HG02870 (cell line): ENCODE measurements at regions not wholly inside any gene's neighbourhood (a gene's known extent, or its start where the extent isn't known, plus 50 kb on each side); places are given as distances from the start of the nearest gene placed in this dataset.

Experiments used
- ATAC-seq: cut with Tn5 transposase; IDR thresholded peaks from one replicate; pipeline ENCODE4 v1.9.1; 2021; ENCODE audit warnings: mild to moderate bottlenecking, moderate library complexity; ENCODE audit not compliant: unreplicated experiment

DNA sequence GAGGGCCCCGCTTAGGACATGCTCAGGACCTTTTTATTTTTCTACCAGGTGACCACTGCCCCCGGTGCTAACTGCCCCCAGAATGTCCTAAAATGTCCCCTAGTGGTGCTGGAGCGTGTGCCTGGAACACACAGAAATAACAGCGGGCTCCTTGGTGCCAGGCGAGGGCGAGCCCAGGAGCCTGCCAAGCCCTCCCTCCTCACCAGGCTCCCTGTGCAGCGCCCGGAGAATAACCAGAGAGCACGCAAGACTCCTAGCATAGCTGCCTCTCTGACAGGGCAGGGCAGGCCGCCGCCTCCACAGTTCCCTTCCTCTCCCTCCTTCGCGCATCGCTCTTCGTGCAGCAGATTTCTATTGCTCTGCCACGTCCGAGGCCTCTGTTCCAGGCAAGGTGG lies 84.3 kb upstream of the ZNF516 start:
- ATAC-seq, result no peak

DNA sequence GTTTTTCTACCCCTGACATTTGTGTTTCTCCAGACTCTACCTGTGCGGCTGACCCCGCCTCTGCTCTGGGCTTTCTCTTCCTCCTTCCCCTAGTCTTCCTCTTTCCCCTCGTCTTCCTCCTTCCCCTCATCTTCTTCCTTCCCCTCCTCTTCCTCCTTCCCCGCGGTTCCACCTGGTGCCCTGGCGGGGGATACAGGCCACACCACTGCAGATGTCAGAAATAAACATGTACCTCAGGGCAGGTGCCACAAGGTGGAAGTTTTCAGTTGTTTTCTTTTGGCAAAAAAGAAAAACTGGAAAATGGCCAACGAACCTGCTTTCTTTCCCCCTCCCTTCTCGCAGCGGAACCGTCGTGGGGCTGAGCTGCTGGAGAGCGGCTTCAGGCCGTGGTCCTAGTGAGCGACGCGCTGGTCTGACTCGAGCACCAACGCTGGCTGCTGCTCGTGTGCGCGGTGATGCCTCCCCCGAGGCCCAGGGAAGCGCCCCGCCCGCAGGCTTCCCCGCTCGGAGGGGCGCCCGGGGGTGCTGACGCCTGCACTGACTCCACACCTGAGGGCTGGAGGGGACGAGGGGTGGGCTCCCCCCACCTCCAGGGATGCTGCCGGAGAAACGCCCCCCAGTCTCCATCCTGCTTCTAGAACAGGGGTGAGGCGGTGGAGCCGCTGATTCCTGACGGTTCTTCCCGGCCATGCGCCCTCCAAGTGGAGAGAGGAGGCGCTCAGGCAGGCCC lies 83.7 kb upstream of the ZNF516 start:
- ATAC-seq, result no peak

DNA sequence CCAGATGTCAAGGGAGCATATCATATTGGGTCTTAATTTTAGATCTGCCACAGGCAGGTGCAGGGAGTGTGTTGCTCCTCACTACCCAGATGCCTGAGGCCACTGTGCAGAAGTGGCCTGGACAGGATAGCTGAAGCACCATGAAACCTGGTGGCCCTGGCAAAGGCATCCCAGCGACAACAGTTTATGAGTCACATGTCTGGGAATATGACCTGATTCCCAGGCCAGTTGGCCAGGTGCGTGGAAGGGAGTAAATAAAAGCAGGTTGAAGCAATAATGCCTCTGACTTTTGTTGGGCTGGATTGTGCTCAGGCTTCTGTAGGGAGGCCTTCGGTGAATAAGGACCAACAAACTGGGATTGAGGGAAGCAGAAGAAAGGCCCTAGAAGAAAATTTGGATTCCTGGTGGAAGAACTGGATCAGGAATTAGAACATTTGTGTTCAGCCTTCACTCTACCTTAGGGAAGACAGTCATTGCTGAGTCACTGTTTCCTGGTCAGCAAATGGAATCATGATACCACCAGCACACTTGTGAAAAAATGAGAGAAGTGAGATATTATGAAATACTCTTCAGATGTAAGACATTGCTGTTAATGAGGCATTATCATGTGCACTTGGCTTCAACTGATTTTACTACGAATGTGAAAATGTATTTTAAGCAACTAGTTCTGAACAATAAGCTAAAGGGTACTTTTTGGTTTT lies 78.4 kb upstream of the ZNF516 start:
- ATAC-seq, result no peak

DNA sequence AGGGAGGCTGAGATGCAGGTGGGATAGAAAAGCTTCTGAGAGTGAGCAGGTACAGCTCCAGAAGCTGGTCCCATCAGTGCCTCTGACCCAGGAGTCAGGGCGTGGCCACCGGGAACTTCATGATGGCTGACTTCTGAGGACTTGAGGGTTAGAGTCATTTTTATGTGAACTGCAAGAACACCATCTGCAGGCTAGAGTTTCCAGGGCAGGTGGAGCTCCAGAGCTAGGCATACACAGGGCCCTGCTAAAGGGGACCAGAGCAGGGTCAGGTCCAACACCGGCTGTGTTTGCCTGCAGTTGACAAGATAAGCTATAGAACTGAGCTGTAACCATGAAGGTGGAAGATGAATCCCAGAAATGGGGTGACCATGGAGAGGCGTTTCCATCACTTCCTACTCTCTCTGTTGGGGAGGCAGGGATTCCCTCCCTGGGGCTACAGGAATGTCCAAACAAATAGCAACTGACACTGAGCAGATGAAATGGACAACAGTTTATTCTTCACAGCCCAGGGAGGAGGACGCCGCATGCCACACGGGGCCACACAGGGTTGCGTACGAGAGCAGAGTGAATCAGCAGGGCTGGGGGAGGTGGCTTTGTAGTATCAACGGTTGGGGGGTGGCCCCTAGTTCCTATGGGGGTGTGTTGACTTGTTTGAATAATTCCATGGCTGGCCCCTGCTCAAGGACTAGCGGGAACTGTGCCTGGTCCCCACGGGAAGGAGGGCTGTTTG lies 77.6 kb upstream of the ZNF516 start:
- no peak for ATAC-seq

DNA sequence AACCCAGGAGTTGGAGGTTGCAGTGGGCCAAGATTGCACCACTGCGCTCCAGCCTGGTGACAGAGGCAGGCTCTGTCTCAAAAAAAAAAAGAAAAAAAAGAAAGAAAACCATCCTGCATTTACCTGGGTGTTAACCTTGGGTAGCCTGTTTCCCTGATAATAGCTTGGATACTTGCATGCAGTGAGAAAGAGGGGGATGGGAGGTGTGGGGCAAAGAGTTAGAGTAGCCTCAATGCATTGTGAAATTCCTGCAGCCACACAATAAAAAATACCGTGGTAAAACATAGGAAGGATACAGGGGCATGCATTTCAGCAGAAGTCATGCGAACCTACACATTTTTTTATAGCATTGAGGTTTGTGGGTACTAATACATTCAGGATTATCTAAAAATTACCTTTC lies 76.6 kb upstream of the ZNF516 start:
- no peak for ATAC-seq

DNA sequence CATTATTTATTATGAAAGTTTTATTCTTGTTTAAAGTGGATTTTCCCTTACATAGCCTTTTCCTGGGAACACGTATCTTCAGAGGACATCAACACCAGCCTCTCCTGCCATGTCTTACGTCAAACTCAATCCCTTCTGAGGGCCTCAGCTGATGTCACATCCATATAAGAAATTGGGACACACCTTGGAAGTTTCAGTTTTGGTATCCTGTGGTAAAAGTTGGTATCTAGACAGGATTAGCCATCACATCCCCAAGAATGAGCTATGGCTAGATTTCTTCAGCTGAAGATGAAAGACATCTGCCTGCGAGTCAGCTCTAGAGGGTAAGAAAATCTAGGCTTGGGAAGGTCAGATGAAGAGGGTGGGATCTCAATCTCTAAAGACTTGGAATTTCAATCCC lies 75.8 kb upstream of the ZNF516 start:
- no peak for ATAC-seq

DNA sequence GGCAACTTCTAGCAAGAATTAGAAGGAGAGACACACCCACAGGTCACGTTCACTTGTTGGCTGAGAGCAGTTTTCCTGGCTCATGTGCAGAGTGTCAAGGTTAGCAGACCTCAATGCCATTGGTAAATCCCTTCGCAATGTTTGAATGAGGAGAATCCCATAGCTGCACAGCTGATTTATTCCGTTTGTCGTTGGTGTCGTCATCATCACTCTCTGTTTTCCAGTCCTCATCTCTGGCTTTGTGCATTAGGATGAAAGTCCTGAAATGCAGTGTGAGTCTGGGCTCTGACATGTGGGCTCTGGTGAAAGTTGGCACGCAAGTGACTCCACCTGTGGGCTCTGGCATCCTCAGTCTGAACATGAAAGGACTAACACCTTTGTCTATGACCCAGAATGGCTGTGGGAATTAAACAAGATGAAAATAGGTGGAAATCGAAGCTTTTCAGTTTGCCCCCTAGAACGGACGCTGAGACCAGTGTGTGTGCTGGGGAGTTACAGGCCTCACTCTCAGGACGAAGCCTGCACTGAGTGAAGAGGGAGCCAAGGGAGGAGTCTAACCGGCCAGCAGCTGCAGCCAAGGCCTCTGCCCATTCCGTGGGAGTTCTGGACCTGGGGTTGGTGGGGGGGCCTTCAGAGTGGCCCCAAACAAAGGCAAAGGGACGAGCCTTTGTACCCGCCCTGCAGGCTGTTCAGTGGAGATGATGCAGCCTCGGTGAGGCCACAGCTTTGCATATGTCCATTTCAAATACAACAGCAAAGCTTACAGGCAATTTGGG lies 74.8 kb upstream of the ZNF516 start:
- no peak for ATAC-seq

DNA sequence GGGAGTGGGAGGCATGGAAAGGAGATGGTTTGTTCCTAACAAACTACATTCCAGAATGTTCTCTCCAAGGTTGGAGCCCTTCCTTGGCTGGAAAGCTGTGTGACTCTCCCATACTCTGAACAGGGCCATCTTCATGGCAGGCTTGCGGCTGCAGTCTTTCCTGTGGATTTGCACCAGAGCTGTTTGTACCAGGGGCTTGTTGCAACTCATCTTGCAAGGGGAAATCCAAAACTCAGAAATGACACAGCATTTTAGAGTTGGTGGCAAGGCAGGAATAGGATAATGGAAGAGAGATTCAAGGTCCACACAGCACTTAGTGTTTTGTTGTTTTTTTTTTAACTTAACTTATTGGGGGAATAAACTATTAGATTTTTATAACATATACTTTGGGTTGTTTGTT lies 73.7 kb upstream of the ZNF516 start:
- no peak for ATAC-seq

DNA sequence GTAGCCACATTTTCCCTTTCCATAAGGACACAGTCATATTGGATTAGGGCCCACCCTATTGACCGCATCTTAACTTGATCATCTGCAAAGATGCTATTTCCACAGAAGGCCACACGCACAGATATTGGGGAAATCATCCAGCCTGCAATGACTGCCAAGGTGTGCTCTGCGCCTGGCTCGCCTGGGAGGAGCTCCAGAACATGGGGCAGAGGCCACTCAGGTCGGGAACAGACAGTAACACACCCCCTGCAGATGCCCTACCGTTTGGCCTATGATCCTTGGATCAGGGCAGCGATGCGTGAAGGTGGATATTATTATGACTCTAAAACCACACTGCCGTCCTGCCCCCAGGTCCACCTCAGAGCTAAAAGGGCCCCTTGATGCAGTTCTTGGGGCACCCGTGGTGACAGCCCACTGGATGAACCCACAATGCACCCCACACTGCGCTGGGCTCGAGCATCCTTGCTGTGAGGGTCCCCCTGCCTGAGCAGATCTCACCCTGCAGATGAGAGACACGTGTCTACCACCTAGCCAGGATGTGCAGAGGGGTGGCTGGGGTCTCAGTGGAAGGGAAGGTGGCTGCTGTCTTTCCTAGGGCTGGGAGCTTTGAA lies 72.9 kb upstream of the ZNF516 start:
- ATAC-seq, result no peak

DNA sequence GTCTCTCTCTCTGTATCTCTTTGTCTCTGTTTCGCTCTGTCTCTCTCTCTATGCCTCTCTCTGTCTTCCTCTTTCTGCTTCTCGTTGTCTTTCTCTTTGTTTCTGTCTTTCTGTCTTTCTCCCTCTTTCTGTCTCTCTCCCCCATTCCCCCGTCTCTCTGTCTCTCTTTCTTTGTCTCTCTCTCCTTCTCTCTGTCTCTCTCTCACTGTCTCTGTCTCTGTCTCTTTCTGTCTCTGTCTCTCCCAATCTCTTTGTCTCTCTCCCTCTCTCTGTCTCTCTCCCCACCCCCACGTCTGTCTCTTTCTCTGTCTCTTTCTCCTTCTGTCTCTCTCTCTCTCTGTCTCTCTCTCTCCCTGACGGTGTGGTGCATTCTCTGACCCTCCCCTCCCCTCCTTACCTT lies 71.9 kb upstream of the ZNF516 start:
- no peak for ATAC-seq

DNA sequence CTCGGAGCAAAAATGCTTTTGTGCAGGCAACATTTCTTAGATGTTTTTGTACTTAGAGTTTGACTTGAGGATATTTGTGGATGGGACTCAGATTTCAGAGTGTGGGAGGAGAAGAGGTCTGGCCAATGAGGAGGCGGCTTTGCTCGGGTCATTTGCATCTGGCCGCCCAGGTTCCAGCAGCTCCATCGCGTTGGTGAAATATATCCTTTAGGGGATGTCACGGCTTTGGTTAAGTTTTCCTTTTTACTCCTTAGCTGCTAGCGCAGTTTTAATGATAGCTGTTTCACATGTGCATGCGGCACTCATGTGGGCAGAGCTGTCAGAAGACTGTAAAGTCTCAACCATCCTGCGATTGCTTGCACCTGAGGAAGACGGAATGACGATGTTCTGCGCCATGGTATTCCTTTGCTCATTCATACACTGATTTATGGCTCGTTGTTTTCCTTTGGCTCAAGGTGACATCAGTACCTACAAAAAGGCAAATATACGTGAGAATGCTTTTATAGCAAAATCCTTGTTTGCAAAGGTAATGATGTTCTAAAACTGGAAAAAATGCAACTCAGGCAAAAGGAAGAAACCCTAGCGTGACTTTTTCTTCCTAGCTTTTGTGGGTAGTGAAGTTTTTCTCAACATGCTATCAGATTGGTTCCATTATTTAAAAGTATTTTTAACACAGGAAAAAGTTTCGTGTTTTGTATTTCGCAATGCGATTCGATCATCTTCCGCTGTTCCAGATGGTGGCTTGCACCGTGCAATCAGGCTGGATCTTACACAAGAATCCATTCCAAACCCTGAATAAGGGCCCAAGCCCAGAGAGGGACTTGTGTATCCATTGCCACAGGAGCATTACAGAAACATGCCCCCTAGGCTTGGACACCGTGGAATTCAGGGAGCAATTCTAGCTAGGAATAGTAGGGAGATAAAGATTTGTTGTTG lies 70.5 kb upstream of the ZNF516 start:
- no peak for ATAC-seq

DNA sequence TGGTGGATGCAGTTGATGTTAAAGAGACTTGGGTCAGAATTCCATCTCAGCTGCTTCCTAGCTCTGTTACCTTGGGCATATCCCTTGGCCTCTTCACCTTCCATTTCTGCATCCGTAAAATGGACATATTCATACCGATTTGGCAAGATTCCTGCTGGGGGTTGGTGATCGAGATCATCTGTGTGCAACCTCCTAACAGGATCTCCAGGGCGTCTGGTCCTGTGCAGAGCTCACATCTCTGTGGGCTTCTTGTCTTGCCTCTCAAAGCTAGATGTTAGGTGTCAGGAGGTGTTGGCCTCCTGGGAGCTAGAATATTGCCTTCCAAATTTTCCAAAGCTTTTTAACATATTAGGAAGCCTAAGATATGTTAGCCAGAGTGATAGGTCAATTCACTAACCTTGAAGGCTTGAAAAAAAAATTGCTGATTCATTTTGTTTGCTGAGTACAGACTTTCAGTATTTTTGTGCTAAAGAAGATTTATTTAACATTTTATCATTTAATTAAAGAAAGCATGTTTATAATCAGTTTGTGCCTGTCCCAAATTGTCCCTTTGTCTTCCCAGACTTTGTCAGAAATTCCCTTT lies 69.7 kb upstream of the ZNF516 start:
- no peak for ATAC-seq

DNA sequence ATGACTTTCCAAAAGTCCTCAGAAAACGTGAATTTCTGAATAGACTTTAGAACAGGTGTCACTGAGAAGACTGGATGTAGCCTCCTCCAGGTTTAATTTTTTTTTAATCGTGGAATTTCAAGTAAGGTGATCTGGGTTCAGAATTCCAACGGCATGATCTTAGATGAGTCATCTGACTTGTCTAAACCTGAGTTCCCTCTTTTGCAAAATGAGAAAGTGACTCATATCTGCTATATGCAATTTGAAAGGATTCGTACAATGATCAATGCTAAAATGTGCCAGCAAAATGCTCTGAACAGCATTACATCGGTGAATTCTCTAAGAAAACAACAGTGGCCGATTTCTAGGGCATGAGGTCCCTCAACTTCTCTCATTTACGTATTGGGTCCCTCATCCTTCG lies 69.1 kb upstream of the ZNF516 start:
- no peak for ATAC-seq

DNA sequence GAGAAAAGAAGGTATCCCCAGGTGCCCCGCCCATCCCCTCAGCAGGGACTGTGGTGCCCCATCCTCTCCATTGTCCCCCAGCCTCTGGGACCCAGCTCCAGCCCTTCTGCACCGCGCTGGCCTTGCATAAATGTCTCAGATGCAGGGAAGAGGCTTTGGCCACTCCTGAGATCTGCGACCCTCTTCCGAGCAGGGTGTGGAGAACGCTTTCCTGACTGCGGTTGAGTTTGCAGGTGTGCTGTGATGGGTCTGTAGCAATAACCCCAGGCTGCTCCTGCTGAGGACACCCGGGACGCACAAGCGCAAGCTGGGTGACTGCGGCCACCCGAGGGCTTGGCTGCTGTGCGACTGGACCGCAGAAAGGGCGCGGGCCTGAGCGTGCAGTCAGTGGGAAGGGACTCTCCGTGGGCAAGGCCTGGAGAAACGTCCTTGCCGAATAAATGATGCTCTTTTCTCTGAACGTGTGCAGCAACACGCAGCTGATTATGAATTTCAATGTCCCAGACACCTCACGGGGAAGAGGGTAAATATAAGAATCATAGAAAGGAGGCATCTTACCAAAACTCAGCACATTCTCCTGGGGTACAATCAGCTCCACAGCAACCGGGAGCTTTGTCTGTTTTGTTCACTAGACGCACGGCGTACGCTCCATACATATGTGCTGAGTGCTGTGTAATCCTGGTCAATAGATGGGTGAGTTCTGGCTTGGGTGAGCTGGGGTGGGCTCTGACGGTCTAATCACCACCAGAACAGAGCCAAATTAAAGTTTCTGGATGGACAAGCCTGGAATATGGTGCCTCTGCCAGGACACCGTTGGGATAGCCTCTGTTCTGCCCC lies 67.5 kb upstream of the ZNF516 start:
- no peak for ATAC-seq

DNA sequence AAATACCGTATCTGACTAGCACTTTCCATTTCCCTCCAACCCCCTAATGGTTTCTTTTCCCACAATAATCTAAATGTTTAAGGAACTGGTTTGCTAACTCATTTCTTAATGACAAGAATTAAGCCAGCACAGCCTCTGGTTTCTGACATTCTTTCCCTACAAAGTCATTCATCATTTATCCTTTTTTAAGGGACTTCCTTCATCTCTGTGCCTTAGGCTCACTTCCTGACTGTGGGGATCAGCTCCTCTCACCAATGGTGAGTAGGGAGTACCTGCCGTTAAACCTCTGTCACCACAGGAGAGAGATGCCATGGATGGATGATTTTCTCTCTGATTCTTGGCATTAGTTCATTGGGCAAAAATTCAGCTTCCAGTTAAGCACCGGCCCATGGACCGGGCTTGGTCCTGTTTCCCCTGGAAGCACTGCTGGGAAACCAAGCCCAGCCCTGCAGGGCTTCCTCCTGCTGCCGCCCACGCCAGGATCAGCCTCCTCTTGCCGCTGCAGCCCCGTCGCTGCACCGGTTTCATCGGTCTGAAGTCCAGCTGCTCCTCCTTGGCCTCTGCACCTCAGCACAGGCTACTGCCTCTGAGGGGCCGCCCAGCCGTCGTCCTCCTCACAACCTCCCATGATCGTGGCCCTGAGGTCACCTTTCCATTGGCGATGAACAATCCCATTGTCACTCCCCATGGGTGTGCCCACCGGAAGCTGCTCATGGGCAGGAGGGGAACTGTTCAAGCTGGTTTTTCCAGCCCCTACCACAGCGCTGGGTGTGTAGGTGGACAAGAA lies 64.0 kb upstream of the ZNF516 start:
- no peak for ATAC-seq

DNA sequence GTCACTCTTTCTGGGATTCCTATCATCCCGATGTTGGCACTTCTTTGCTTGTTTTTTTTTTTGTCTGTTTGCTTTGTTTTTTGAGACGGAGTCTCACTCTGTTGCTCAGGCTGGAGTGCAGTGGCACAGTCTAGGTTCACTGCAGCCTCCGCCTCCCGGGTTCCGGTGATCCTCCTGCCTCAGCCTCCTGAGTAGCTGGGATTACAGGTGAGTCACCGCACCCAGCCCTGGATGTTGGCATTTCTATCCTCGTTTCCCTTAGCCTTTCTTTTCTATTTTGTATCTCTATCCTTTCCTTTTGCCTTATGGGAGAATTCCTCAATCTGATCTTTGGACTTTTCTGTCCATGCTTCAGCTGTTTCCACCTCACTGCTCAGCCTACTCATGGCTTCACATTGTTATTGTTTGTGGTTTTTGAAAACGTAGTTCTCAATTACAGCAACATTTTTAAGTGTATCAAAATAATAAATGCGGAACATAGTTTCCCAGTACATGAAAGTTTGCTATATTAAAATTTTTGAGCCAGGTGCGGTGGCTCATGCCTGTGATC lies 62.1 kb upstream of the ZNF516 start:
- no peak for ATAC-seq

DNA sequence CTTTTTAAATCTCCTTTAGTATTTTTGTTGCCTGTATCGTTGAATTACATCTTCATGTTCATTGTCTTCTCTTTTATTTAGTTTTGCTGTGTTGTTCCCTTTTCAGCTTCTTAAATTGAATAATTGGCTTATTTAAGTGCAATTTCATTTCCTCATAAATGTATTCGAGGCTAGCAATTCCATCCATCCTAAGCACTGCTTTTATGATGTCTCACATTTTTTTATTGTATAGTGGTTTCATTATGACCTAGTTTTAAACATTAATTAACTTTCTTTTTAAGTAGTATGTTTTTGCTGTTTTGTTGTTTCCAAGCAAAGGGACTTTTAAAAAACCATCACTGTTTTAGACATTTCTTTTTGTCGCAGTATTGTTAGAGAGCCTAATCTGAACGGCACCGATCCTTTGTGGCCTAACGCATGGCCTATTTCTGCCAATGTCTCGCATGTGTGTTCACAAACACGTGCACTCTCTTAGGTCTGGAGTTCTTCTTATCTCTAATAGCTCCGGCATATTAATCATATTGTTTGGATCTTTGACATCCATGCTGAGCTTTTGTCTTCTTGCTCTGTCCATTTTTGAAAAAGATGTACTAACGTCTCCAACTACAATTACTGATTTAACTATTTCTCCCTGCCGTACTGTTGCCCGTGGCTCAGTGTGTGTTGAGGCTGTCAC lies 59.6 kb upstream of the ZNF516 start:
- no peak for ATAC-seq
